Stimulated activated naive B cell treated with anti-CD40 and anti-IgM and Interleukin-4, amounts not matched to agents 10 μg/mL and 1 μg/mL and 100 μg/mL, for 72 hours (primary cell): ENCODE measurements at regions not wholly inside any gene's neighbourhood (a gene's known extent, or its start where the extent isn't known, plus 50 kb on each side); places are given as distances from the start of the nearest gene placed in this dataset.
"Not testable (repeated sequence)": the region's sequence is repeated elsewhere in the genome, so short reads cannot be mapped to it uniquely, and the experiment has no call there.

Source experiments
- ATAC-seq, 2 donors: fragments of 150-1000 bp; cut with Tn5 transposase; replicated peaks; 2 replicates each; pipeline ENCODE4 v1.10.0; 2021; ENCODE audit warnings: moderate library complexity in 1 of 2
- DNase-seq: peaks from one replicate; pipeline ENCODE4 v3.0.0; 2021
- H3K27ac Mint-ChIP-seq: one replicate; pipeline ENCODE4 v1.8.0; 2022; ENCODE audit warnings: mild to moderate bottlenecking, mixed read lengths
- H3K27me3 Mint-ChIP-seq, 2 donors: one replicate each; pipeline ENCODE4 v1.8.0; 2022; ENCODE audit warnings: mixed read lengths in 2 of 2
- H3K36me3 Mint-ChIP-seq, 2 donors: one replicate each; pipeline ENCODE4 v1.8.0; 2022; ENCODE audit warnings: mixed read lengths in 2 of 2, mild to moderate bottlenecking in 1 of 2
- H3K4me1 Mint-ChIP-seq, 2 donors: one replicate each; pipeline ENCODE4 v1.8.0; 2022; ENCODE audit warnings: mixed read lengths in 2 of 2, mild to moderate bottlenecking in 1 of 2
- H3K4me3 Mint-ChIP-seq, 2 donors: one replicate each; pipeline ENCODE4 v1.8.0; 2022; ENCODE audit warnings: mild to moderate bottlenecking in 2 of 2, mixed read lengths in 2 of 2, moderate library complexity in 1 of 2
- H3K9me3 Mint-ChIP-seq, 2 donors: one replicate each; pipeline ENCODE4 v1.8.0; 2022; ENCODE audit warnings: mixed read lengths in 2 of 2, mild to moderate bottlenecking in 1 of 2

- peaks cover 3 to 4% of the 10 kb centered on the region in 2 donors for H3K36me3 Mint-ChIP-seq
- peaks cover 25 to 31% of the 10 kb centered on the region in 2 donors for H3K4me1 Mint-ChIP-seq
- H3K27ac Mint-ChIP-seq: peak overlapping the region; percentile 92
- H3K27me3 Mint-ChIP-seq: peaks cover 15 to 21% of the 10 kb centered on the region in 2 donors
- DNase-seq (peak; percentile 84), ATAC-seq (peak; percentile 90 to 92)
- H3K9me3 Mint-ChIP-seq: peaks cover 5 to 9% of the 10 kb centered on the region in 2 donors
- peak overlapping the region; percentile 67 to 69 for H3K4me3 Mint-ChIP-seq
Observed at GRCh38 chr16:85227084-85227945, 115.0 kb upstream of the CIBAR2 start.

GRCh38 chr16:85227946-85228862, 115.9 kb upstream of the CIBAR2 start:
- DNase-seq (no peak), ATAC-seq (no peak)
- Mint-ChIP-seq H3K9me3 (peaks cover 5 to 9% of the 10 kb centered on the region in 2 donors), H3K27ac (peak overlapping the region; percentile 92), H3K4me3 (peak overlapping the region; percentile 67 to 69), H3K27me3 (peaks cover 20 to 27% of the 10 kb centered on the region in 2 donors), H3K4me1 (peaks cover 25 to 31% of the 10 kb centered on the region in 2 donors), H3K36me3 (peaks cover 3 to 4% of the 10 kb centered on the region in 2 donors)

- peaks cover 3 to 4% of the 10 kb centered on the region in 2 donors for H3K36me3 Mint-ChIP-seq
- DNase-seq (no peak), ATAC-seq (no peak)
- H3K9me3 Mint-ChIP-seq: peaks cover 5 to 9% of the 10 kb centered on the region in 2 donors
- peaks cover 28 to 30% of the 10 kb centered on the region in 2 donors for H3K27me3 Mint-ChIP-seq
- H3K27ac Mint-ChIP-seq: no peak overlapping the region
- H3K4me3 Mint-ChIP-seq: no peak overlapping the region
- peaks cover 22 to 27% of the 10 kb centered on the region in 2 donors for H3K4me1 Mint-ChIP-seq
Observed at GRCh38 chr16:85228970-85229430, 116.7 kb upstream of the CIBAR2 start.

- ATAC-seq (no peak), DNase-seq (no peak)
- H3K27ac Mint-ChIP-seq: no peak overlapping the region
- peaks cover 34 to 36% of the 10 kb centered on the region in 2 donors for H3K27me3 Mint-ChIP-seq
- H3K36me3 Mint-ChIP-seq: peaks cover 3 to 4% of the 10 kb centered on the region in 2 donors
- peaks cover 21 to 23% of the 10 kb centered on the region in 2 donors for H3K4me1 Mint-ChIP-seq
- no peak overlapping the region for H3K4me3 Mint-ChIP-seq
- H3K9me3 Mint-ChIP-seq: peaks cover 5 to 9% of the 10 kb centered on the region in 2 donors
Observed at GRCh38 chr16:85229869-85230462, 117.7 kb upstream of the CIBAR2 start.

GRCh38 chr16:85230764-85231383, 118.6 kb upstream of the CIBAR2 start:
- not testable (repeated sequence) for H3K4me3 Mint-ChIP-seq, H3K27ac Mint-ChIP-seq, DNase-seq, ATAC-seq, H3K9me3 Mint-ChIP-seq, H3K36me3 Mint-ChIP-seq
- H3K27me3 Mint-ChIP-seq: peaks cover 35 to 43% of the 10 kb centered on the region in 2 donors
- H3K4me1 Mint-ChIP-seq: peaks cover 23 to 29% of the 10 kb centered on the region in 2 donors

- Mint-ChIP-seq H3K27ac (no peak overlapping the region), H3K27me3 (peaks cover 44 to 54% of the 10 kb centered on the region in 2 donors), H3K9me3 (peaks cover 3 to 9% of the 10 kb centered on the region in 2 donors), H3K4me3 (no peak overlapping the region), H3K36me3 (peaks cover 1% of the 10 kb centered on the region in 2 donors), H3K4me1 (peaks cover 21 to 28% of the 10 kb centered on the region in 2 donors)
- DNase-seq (no peak), ATAC-seq (no peak)
Observed at GRCh38 chr16:85231959-85232358, 119.7 kb upstream of the CIBAR2 start.

- Mint-ChIP-seq H3K9me3 (peaks cover 3 to 9% of the 10 kb centered on the region in 2 donors), H3K27ac (no peak overlapping the region), H3K27me3 (peaks cover 49 to 60% of the 10 kb centered on the region in 2 donors), H3K36me3 (peaks cover 0 to 1% of the 10 kb centered on the region in 2 donors), H3K4me1 (peaks cover 15 to 22% of the 10 kb centered on the region in 2 donors), H3K4me3 (no peak overlapping the region)
- DNase-seq (no peak), ATAC-seq (no peak)
Observed at GRCh38 chr16:85232369-85233142, 120.3 kb upstream of the CIBAR2 start.

- Mint-ChIP-seq H3K27ac (no peak overlapping the region), H3K4me1 (peaks cover 8 to 13% of the 10 kb centered on the region in 2 donors), H3K36me3 (peaks cover 0 to 1% of the 10 kb centered on the region in 2 donors), H3K9me3 (peaks cover 3 to 9% of the 10 kb centered on the region in 2 donors), H3K4me3 (no peak overlapping the region), H3K27me3 (peaks cover 54 to 69% of the 10 kb centered on the region in 2 donors)
- ATAC-seq (no peak), DNase-seq (no peak)
Observed at GRCh38 chr16:85233516-85233915, 121.2 kb upstream of the CIBAR2 start.

GRCh38 chr16:85234310-85235204, 122.3 kb upstream of the CIBAR2 start:
- peaks cover 55 to 74% of the 10 kb centered on the region in 2 donors for H3K27me3 Mint-ChIP-seq
- no peak for DNase-seq

GRCh38 chr16:85235991-85236817, 123.9 kb upstream of the CIBAR2 start:
- H3K4me1 Mint-ChIP-seq: peaks cover 8 to 13% of the 10 kb centered on the region in 2 donors
- peak overlapping the region in 1 of 2 donors; percentile 40 for H3K4me3 Mint-ChIP-seq
- H3K9me3 Mint-ChIP-seq: peaks cover 0 to 2% of the 10 kb centered on the region in 2 donors
- peak overlapping the region; percentile 20 for H3K27ac Mint-ChIP-seq
- ATAC-seq (peak; percentile 71 to 77), DNase-seq (no peak)
- H3K27me3 Mint-ChIP-seq: peaks cover 51 to 78% of the 10 kb centered on the region in 2 donors
- H3K36me3 Mint-ChIP-seq: no peaks in the 10 kb centered on the region

More at GRCh38 chr16:85234310-85235204, 122.3 kb upstream of the CIBAR2 start:
- peaks cover 0 to 1% of the 10 kb centered on the region in 2 donors for H3K36me3 Mint-ChIP-seq
- H3K27ac Mint-ChIP-seq: no peak overlapping the region
- H3K9me3 Mint-ChIP-seq: peaks cover 3 to 9% of the 10 kb centered on the region in 2 donors
- peak overlapping the region in 1 of 2 donors; percentile 74 for H3K4me3 Mint-ChIP-seq
- peaks cover 8 to 13% of the 10 kb centered on the region in 2 donors for H3K4me1 Mint-ChIP-seq
- no peak for ATAC-seq

GRCh38 chr16:85236818-85237150, 124.5 kb upstream of the CIBAR2 start:
- Mint-ChIP-seq H3K27me3 (peaks cover 48 to 76% of the 10 kb centered on the region in 2 donors), H3K4me3 (no peak overlapping the region), H3K4me1 (peaks cover 8 to 13% of the 10 kb centered on the region in 2 donors), H3K9me3 (no peaks in the 10 kb centered on the region), H3K36me3 (no peaks in the 10 kb centered on the region), H3K27ac (no peak overlapping the region)
- ATAC-seq (no peak), DNase-seq (no peak)
